ENCODE measurements at regions not wholly inside any gene's neighbourhood (a gene's known extent, or its start where the extent isn't known, plus 50 kb on each side); places are given as distances from the start of the nearest gene placed in this dataset.

DNA sequence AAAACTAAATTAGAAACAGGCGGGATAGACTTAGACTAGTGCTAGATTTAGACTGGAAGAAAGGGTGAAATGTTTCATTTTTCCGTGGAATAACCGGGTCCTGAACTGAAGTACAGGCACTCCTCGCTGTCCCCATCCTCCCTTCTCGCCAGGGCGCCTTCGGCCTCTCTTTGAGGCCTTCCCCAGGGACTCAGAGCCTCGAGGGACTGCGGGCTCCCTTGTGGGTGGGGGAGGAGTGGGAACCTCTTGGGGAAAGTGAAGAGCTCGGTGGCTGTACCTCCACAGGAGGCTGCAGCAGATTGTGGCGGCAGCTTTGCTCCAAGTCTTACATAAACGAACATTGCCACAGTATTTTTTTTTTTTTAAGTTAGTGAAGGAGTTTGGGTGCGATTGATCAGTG lies 1988.8 kb upstream of the FLRT2 start:
- TF ChIP-seq, protein P1, sequence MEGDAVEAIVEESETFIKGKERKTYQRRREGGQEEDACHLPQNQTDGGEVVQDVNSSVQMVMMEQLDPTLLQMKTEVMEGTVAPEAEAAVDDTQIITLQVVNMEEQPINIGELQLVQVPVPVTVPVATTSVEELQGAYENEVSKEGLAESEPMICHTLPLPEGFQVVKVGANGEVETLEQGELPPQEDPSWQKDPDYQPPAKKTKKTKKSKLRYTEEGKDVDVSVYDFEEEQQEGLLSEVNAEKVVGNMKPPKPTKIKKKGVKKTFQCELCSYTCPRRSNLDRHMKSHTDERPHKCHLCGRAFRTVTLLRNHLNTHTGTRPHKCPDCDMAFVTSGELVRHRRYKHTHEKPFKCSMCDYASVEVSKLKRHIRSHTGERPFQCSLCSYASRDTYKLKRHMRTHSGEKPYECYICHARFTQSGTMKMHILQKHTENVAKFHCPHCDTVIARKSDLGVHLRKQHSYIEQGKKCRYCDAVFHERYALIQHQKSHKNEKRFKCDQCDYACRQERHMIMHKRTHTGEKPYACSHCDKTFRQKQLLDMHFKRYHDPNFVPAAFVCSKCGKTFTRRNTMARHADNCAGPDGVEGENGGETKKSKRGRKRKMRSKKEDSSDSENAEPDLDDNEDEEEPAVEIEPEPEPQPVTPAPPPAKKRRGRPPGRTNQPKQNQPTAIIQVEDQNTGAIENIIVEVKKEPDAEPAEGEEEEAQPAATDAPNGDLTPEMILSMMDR (IDR thresholded peaks at IDR 0.05; ENCODE audit: low read length, missing control alignments), result no peak
- DNase-seq (ENCODE audit: low read depth), result no peak
- no peak overlapping the region for H3K4me3 ChIP-seq (replicated peaks; ENCODE audit: low read depth, low read length)

DNA sequence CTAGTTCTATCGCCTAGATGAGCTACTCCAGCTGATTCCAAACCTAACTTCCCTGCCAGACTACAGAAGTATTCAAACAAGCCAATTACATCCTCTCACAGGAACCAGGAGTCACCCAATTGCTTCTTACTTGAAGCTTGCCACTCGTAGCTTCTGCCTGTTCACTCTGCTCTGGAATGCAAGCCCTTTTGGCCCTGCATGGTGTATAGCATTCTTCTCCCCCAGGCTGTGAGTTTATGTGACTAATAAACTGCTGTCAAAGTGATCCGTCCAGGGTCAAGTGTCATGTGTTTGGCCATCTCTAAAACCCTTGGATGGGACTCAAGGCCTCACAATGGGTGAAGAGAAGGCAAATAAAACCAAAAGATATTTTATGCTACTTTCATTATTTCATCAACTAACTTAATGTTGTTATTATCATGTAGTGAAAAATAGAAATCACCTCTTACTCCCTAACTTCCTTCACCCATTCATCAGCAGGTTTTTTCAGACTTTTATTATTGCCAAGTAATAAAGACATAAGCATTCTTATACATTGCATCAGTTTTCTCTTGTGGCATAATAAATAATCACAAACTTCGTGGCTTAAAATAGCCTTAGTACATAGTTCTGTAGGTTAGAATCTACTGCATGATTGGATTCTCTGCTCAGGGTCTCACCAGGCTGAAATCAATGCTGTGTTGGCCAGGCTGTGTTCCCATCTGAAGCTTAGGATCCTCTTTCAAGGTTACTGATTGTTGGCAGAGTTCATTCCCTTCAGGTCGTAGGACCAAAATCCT lies 1981.7 kb upstream of the FLRT2 start:
- peak; percentile 34 for DNase-seq (ENCODE audit: low read depth)
- no peak overlapping the region for H3K4me3 ChIP-seq (replicated peaks; ENCODE audit: low read depth, low read length)
- TF ChIP-seq, protein P1 (IDR thresholded peaks at IDR 0.05; ENCODE audit: low read length, missing control alignments), result no peak

DNA sequence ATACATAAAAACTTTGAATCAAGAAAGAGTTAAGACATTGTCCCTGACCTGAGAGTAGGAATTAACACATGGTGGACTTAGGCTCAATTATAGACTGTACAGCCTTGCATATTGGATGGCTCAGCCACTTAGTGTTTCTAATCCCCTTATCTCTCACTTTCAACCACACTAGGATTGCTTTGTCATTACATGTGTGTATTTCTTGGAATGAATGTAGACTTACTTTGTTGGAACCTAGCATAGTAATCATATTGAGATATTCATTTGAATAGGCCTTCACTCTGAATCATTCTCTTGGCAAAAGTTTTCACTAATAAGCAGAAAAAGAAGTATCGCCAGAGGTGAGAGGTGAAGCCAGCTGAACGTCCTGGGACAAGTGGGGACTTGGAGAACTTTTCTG lies 1973.9 kb upstream of the FLRT2 start:
- DNase-seq (ENCODE audit: low read depth), result peak; percentile 13
- TF ChIP-seq, protein P1 (IDR thresholded peaks at IDR 0.05; ENCODE audit: low read length, missing control alignments), result no peak
- no peak overlapping the region for H3K4me3 ChIP-seq (replicated peaks; ENCODE audit: low read depth, low read length)

GRCh38 chr14:83556746-83557453 lies 1973.0 kb upstream of the FLRT2 start:
- DNase-seq (ENCODE audit: low read depth), result peak; percentile 43
- TF ChIP-seq, protein P1 (IDR thresholded peaks at IDR 0.05; ENCODE audit: low read length, missing control alignments), result no peak
- no peak overlapping the region for H3K4me3 ChIP-seq (replicated peaks; ENCODE audit: low read depth, low read length)

DNA sequence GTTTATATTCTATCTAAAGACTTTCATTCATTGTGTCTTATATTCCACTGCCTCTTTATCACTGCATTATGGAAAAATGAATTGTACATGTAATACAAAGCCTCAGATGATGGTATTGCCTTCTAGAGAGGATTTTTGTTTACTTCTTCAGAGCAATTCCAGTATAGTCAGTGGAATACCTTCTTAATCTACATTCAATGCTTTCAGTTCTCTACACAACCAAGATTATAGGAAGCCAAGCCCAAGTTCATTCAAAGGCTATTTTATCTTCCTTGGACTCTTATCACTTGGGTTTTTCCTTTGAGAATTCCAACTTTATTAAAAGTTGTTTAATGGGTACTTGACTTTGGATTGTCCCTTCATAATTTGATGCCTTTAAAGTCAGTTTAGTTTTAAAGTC lies 1971.0 kb upstream of the FLRT2 start:
- H3K4me3 ChIP-seq (replicated peaks; ENCODE audit: low read depth, low read length), result no peak overlapping the region
- no peak for DNase-seq (ENCODE audit: low read depth)
- TF ChIP-seq, protein P1 (IDR thresholded peaks at IDR 0.05; ENCODE audit: low read length, missing control alignments), result no peak

DNA sequence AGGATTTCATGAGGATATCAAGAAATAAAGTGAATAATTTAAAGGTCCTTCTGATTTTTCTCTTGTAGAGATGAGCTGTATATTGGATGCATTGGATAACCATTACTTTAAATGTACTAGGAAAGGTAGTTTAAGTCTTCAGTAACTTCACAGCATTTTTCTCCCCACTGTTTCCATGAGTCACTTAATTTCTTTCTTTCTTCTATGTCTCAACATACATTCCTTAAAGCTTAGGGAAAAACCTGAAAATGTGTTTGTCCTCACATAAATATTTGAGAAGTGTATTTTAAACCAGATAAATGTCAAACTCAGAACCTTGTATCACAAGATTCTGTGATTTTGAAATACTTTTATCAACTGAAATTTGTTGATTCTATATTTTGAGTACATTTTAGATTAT lies 1970.2 kb upstream of the FLRT2 start:
- DNase-seq (ENCODE audit: low read depth), result peak; percentile 34
- TF ChIP-seq, protein P1 (IDR thresholded peaks at IDR 0.05; ENCODE audit: low read length, missing control alignments), result no peak
- H3K4me3 ChIP-seq (replicated peaks; ENCODE audit: low read depth, low read length), result no peak overlapping the region

All from fibroblast of pulmonary artery (primary cell).